HG02973 (cell line): ENCODE measurements at regions not wholly inside any gene's neighbourhood (a gene's known extent, or its start where the extent isn't known, plus 50 kb on each side); places are given as distances from the start of the nearest gene placed in this dataset.

Source experiments
- ATAC-seq: cut with Tn5 transposase; IDR thresholded peaks from one replicate; pipeline ENCODE4 v1.9.1; 2021; ENCODE audit warnings: moderate library complexity; ENCODE audit not compliant: unreplicated experiment

DNA sequence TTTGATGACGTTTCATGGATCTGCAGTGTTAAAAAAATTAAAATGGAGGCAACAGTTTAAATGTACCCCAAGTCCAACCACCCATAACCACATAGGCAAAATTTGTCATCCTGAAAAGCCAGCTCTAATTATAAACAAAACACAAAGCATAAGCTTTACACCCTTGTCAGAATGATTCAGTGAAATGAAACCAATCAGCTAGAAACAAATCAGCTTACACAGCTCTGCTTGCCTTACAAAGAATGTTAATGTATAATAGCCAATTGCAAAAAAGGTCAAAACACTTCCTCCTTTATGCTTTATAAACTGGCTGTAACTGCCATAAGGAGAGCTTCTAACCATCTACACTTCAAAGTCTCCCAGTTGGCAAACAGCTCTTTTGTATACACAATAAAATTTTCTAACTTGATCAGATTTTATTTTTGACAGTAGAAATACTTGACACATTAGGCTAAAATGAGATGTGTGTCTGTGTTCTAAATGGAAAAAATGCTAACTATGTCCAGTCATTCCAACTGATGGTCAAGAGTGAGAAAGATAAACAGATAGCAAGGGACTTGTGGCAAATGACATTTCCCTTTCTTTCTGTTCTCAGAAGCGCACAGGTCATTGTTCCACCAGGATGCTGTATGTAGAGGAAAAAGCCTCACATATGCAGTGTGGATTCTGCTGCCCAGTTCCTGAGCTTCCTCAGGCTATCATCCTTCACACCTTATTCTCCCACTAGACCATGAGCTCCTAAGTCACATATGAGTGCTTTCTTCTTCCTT lies 344.3 kb upstream of the ID4 start:
- ATAC-seq, result no peak

- ATAC-seq, result no peak
Observed at GRCh38 chr6:19501737-19502245, 335.4 kb upstream of the ID4 start.

DNA sequence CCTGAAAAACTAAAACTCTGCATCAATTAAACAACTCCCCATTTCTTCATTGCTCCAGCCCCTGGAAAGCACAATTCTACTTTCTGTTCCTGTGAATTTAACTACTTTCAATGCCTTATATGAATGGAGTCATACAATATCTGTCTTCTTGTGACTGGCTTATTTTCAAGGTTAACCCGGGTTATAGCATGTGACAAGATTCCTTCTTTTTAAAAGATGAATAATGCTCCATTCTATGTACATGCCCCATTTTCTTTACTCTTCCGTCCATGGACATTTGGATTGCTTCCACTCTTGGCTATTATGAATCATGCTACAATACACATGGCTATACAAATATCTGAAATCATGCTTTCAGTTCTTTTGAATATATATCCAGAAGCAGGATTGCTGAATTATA lies 334.9 kb upstream of the ID4 start:
- ATAC-seq, result no peak

- no peak for ATAC-seq
Observed at GRCh38 chr6:19515939-19516338, 321.2 kb upstream of the ID4 start.

DNA sequence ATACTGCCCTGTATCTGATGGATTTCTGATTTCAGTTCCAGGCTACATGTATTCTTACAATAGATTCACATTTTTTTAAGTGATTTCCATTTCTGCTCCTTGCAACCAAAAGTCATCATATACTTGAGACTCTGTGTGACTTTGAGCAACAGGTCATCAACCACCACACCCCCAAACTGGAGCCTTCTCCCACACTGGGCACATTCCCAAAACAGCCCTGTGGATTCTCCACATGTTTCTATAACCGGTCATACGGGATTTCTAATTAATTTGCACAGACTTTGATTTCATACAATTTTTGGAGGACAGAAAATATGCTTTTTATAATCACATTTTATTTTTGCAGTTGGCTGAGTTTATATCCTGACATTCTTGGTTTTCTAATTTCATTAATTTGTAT lies 317.2 kb upstream of the ID4 start:
- ATAC-seq, result no peak

DNA sequence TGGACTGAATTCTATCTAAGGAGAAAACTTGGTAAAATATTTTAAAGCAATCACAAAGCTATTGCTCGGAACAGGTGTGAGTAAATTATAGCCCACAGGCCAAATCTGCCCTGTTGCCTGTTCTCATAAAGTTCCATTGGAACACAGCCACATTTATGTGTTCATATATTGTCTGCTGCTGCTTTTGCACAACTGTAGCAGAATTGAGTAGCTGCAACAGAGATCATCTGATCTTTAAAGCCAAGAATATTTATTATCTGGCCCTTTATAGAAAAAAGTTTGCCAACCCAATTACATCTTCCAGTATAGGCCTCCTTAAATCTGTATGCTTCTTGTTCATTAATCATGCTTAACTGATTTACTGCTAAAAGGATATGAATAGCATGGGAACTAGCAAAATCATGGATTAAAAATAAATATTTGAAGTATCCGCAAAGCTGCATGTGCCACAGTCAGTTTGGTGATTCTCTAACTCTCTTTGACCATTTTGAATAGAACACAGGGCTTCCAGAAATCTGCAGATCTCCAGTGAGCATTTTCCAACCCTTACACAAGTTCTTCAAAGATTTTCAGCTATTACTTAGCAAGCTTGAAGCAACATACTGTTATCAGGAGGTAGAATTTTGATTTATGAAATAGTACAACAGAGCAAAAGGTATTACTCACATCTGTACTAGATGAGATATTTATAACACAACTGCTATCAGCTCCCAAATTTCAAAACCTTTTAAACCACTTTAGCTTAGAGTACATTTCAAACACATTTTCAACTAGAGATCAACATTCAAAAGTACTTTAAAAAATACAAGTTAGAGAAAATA lies 312.6 kb upstream of the ID4 start:
- no peak for ATAC-seq

DNA sequence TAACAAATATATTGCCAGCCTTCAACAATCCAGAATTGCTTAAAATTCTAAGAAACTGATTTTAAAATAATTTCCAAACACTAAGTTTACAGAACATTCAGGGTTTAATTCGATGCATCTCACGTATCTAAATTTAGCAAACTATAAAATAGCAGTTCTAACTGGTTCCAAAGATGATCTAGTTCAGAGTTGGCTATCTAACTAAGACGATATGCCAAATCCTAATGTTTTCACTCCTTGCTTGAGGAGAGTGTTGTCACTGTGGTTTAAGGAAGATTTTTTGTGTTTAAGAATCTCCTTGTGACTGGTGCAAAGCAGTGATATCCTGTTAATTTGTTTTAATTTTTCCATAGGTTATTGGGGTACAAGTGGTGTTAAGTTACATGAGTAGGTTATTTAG lies 311.5 kb upstream of the ID4 start:
- no peak for ATAC-seq

DNA sequence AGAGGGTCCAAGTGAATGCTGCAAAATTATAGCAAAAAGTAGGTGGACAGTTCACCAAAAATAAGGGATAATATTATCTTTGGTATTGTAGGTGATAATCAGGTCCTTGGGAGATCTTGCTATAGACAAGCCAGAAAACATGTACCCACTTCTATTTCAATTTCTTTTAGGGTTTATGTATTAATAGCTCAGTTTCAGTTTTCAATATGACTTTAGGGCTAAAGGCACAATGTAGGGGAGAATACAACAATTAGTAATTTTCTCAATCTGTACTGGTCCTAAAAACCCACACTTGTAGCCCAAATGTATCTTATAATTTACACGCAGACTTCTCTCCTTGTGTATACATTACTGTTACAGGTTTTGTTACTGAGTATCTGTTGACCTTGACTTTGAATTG lies 307.0 kb upstream of the ID4 start:
- ATAC-seq, result no peak

- ATAC-seq, result no peak
Observed at GRCh38 chr6:19535351-19535750, 301.8 kb upstream of the ID4 start.

- ATAC-seq, result no peak
Observed at GRCh38 chr6:19536838-19537237, 300.3 kb upstream of the ID4 start.

GRCh38 chr6:19538096-19538495 lies 299.1 kb upstream of the ID4 start:
- no peak for ATAC-seq

- ATAC-seq, result no peak
Observed at GRCh38 chr6:19547507-19547906, 289.7 kb upstream of the ID4 start.

- ATAC-seq, result no peak
Observed at GRCh38 chr6:19549109-19549508, 288.1 kb upstream of the ID4 start.

DNA sequence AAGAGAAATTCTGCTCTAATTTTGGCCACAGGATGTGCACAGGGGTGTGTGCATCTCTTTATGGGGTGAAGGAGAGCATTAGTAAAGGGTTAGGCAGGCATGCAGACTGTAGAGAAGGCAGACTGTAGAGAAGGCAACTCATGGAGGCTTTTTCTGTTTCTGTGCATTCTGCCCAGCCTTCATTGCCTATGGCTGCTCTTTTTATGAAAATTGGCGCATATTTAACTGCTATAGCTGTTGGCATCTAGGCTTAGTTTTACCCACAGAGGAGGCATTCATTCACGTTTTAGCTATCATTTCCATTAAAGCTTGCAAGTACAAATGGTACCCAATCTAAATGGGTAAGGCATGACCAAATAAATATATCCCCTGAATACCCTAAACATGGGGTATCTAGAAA lies 286.8 kb upstream of the ID4 start:
- ATAC-seq, result no peak

GRCh38 chr6:19551611-19552010 lies 285.6 kb upstream of the ID4 start:
- ATAC-seq, result no peak

GRCh38 chr6:19552076-19552475 lies 285.1 kb upstream of the ID4 start:
- no peak for ATAC-seq

- no peak for ATAC-seq
Observed at GRCh38 chr6:19552588-19552987, 284.6 kb upstream of the ID4 start.

GRCh38 chr6:19554356-19555225 lies 282.6 kb upstream of the ID4 start:
- ATAC-seq, result no peak

DNA sequence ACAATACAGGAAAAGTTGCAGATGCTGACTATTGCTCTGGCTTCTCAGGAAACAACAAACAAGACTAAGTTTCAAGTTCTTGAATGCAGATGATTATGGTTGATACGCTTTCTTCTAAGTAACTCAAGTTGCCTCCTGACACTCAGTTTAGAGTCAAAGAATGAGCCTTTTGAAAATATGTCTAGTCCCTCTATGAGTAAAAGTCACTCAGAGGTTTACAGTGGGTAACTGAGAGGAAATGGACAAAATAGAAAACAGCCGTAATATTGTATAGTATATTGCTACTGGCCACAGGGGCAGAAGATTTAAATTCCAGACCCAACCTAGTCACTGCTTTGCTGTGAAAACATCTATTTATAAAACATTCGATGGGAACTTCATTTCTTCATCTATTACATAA lies 280.0 kb upstream of the ID4 start:
- ATAC-seq, result no peak

DNA sequence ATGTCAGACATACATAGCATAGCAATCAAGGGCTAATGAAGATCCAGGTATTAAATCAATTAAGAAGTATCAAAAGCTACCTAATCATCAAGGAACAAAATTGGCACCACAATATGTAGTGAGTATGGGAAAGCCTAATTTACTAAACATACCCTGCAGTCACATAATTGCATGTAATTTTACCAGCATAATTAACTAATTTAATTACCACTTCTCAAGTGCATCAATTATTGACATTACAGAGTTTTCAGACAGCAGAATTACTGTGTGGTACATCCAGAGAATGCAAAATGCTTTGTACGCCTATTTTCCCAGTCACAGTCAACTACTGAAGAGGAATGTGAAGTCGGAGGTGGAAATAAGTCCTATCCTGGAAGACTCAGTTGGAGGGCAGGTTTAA lies 279.0 kb upstream of the ID4 start:
- ATAC-seq, result no peak

GRCh38 chr6:19558934-19559333 lies 278.2 kb upstream of the ID4 start:
- no peak for ATAC-seq
